Astrocyte of the cerebellum (primary cell): ENCODE measurements at regions not wholly inside any gene's neighbourhood (a gene's known extent, or its start where the extent isn't known, plus 50 kb on each side); places are given as distances from the start of the nearest gene placed in this dataset.

Experiments
- DNase-seq: peaks from one replicate; pipeline ENCODE4 v3.0.0-alpha.2; 2011; ENCODE audit warnings: low read depth
- H3K4me3 ChIP-seq: 2 replicates; pipeline ENCODE4 v1.5.1; 2011; ENCODE audit warnings: mild to moderate bottlenecking, low read depth, low read length, moderate library complexity
- in situ Hi-C: cut with HindIII; loops from 2 replicates; pipeline ENCODE4 v1.10.0; 2017; ENCODE audit warnings: low sequenced_read_pairs
- TF ChIP-seq, protein P1 (sequence below): IDR thresholded peaks from 2 replicates; pipeline ENCODE4 v1.5.1; 2012; ENCODE audit warnings: low read length, low read depth, moderate library complexity, mild to moderate bottlenecking; ENCODE audit errors: missing control alignments

DNA sequence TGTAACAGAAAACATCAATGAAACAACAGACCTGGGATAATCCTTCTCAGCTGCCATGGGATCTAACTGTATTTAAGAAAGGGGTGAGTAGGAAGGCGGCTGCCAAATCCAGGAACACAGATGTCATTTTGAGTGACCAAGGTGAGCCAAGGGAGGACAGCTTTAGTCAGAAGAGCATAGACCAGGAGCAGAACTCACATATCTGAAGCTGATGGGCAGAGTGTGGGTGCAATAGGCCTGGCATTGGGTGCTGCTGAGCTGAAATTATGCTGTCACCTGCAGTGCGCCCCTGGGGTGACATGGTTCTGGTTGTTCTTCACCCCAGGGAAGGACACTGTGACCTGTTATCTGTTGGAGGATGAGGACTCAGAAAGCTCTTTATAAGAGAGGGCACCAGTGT is 88.9 kb upstream of the TOP3B start:
- no peak overlapping the region for H3K4me3 ChIP-seq
- DNase-seq, result no peak
- TF ChIP-seq, protein P1, sequence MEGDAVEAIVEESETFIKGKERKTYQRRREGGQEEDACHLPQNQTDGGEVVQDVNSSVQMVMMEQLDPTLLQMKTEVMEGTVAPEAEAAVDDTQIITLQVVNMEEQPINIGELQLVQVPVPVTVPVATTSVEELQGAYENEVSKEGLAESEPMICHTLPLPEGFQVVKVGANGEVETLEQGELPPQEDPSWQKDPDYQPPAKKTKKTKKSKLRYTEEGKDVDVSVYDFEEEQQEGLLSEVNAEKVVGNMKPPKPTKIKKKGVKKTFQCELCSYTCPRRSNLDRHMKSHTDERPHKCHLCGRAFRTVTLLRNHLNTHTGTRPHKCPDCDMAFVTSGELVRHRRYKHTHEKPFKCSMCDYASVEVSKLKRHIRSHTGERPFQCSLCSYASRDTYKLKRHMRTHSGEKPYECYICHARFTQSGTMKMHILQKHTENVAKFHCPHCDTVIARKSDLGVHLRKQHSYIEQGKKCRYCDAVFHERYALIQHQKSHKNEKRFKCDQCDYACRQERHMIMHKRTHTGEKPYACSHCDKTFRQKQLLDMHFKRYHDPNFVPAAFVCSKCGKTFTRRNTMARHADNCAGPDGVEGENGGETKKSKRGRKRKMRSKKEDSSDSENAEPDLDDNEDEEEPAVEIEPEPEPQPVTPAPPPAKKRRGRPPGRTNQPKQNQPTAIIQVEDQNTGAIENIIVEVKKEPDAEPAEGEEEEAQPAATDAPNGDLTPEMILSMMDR, result no peak
- in situ Hi-C loops, result no loop called here

DNA sequence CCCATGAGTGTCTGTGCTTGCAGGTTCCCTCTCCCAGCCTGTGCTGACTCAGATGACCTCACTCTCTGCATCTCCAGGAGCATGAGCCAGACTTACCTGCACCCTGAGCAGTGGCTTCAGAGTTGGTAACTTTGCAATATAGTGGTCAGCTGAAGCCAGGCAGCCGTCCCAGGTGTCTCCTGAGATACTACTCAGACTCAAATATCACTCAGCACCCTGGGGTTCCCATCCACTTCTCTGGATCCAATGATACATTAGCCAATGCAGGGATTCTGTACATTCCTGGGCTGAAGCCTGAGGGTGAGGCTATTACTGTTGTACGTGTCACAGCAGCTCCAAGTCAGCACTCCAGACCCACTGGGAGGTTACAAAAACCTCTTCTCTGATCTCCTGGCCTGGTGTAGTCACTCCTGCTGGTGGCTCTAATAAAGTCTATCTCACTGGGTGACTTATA is 87.8 kb upstream of the TOP3B start:
- TF ChIP-seq, protein P1, result no peak
- in situ Hi-C loops, result no loop called here
- no peak overlapping the region for H3K4me3 ChIP-seq
- DNase-seq, result no peak

DNA sequence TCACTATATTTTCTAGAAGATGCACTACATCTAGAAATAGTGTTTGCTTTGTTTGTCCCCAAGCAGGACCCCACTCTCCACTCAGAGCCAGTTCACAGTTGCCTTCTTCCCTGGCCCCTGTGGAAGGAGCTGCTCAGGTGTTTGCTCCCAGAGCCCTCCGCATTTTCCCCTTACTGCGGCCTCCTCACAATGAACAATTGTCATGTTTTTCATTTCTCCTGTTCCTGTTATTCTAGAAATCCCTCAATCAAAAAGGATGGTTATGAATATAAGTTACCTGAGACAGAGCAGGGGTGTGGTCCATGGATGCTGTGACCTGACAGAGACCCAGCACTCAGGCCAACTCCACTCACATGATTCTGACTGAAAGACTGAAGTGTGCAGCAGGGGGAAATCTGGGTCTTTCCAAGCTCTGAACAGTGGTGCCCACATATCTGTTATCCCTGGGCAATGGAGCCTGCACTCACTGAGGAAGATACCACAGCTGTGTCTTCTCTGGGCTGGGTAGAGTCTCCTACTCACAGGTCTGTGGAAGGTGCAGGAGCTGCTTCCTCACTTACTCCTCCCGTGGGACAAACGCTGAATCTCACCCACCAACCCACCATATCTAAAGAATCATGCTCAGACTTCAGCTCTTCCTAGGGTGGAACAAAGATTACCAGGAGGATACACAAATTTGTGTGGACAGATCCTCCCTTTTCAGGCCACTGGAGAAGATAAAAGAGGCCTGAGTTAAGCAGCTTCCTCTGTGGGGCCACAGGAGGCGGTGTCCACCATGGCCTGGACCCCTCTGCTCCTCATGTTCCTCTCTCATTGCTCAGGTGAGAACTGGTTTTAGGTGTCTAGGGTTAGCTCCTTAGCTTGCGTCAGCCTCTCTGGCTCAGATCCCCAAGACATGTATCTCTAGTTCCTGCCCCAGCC is 87.1 kb upstream of the TOP3B start:
- in situ Hi-C loops, result no loop called here
- no peak overlapping the region for H3K4me3 ChIP-seq
- DNase-seq, result no peak
- TF ChIP-seq, protein P1, result no peak

DNA sequence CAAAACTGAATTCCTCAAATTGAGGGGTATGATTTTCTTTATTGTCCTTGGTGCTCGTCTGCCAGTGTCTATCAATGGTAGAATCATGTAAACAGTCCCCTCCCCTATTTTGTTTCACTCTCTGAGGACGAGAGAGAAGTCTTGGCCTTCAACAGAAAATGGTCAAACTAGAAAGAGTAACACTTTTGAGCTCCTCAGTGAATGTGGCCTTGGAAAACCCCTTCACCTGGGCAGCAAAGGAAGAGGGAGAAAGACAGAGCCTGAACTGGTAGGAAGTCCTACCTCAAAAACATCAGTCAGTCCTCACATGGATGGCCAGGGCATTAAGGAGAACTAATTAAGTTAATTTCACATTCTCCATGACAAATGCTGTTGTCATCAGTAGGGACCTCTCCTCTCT is 86.1 kb upstream of the TOP3B start:
- no peak overlapping the region for H3K4me3 ChIP-seq
- in situ Hi-C loops, result no loop called here
- TF ChIP-seq, protein P1, result no peak
- no peak for DNase-seq

DNA sequence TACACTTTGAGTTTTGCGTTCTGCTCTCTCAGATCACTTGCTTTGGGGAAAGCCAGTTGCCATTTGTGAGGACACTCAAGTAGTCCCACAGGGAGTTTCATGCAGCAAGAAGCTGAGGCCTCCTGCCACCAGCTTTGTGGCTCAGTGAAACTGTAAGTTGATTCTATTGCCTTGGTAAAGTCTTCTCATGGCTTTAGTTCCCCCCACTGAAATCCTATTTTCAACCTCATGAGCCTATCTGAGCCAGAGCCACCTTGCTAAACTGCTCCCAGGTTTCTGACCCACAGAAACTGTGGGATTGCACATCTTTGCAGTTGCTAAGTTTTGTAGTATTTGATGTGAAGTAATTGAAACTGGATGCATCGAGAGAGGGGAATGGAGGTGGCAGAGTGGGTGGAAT is 85.4 kb upstream of the TOP3B start:
- no peak for DNase-seq
- TF ChIP-seq, protein P1, result no peak
- no peak overlapping the region for H3K4me3 ChIP-seq
- in situ Hi-C loops, result no loop called here

DNA sequence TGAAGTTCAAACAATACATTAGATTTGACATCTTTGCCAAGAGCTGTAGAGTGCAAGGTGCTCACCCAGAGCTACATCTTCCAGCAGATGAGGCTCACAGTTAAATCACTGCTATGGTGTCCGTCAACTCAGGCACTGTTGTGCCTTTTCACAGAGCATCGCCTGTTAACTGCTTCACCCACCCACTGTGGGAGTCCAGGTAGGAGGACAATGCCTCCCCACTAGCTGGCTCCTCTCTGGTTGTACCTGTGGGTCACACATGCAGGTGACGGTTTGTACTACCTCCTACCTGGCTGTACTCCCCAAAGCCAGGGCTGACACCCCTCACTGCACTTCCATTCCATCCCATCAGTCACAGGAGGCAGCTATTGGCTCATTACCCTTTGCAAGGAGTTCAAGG is 84.6 kb upstream of the TOP3B start:
- H3K4me3 ChIP-seq, result no peak overlapping the region
- TF ChIP-seq, protein P1, result no peak
- in situ Hi-C loops, result no loop called here

More for the DNA sequence above, 84.6 kb upstream of the TOP3B start:
- no peak for DNase-seq
